BJ (cell line): ENCODE measurements at regions not wholly inside any gene's neighbourhood (a gene's known extent, or its start where the extent isn't known, plus 50 kb on each side); places are given as distances from the start of the nearest gene placed in this dataset.

Experiments used
- CTCF ChIA-PET: fragments of 350-600 bp; formaldehyde crosslinking; extraction: SDS; loops from one replicate; lab custom pipeline; 2021; ENCODE audit warnings: antibody characterized with exemption, inconsistent platforms; lab: Yijun Ruan, JAX
- POLR2A ChIA-PET: fragments of 300-600 bp; sonication (Branson Sonifier 250); formaldehyde crosslinking; extraction: SDS; loops from one replicate; lab custom pipeline; 2021; ENCODE audit warnings: antibody characterized with exemption; lab: Charles Lee
- DNase-seq: peaks from one replicate; pipeline ENCODE4 v3.0.0-alpha.2; 2011; ENCODE audit warnings: low read depth
- H3K27me3 ChIP-seq: 2 replicates; pipeline ENCODE4 v1.6.0; 2011; ENCODE audit warnings: low read length; ENCODE audit not compliant: control insufficient read depth, insufficient read depth
- H3K36me3 ChIP-seq: 2 replicates; pipeline ENCODE4 v1.5.1; 2011; ENCODE audit warnings: low read length; ENCODE audit not compliant: control insufficient read depth, insufficient read depth
- H3K4me3 ChIP-seq: 2 replicates; pipeline ENCODE4 v1.5.1; 2011; ENCODE audit warnings: low read depth, mild to moderate bottlenecking, control low read depth, low read length
- CTCF ChIP-seq: IDR thresholded peaks from 2 replicates; pipeline ENCODE4 v1.5.1; 2011; ENCODE audit warnings: low read depth, mild to moderate bottlenecking, control low read depth, inconsistent platforms, low read length, moderate library complexity; ENCODE audit not compliant: insufficient read depth

- Histone ChIP-seq H3K36me3 (no peaks in the 10 kb centered on the region), H3K27me3 (no peaks in the 10 kb centered on the region), H3K4me3 (no peak overlapping the region)
- CTCF ChIA-PET, result no interaction called here
- DNase-seq, result no peak
- TF ChIP-seq CTCF, result no peak
- POLR2A ChIA-PET, result no interaction called here
Measured at GRCh38 chr6:170134471-170135440, 156.1 kb downstream of the DLL1 start.

- Histone ChIP-seq H3K4me3 (no peak overlapping the region), H3K27me3 (no peaks in the 10 kb centered on the region), H3K36me3 (no peaks in the 10 kb centered on the region)
- no peak for DNase-seq
- TF ChIP-seq CTCF, result no peak
- POLR2A ChIA-PET, result no interaction called here
- CTCF ChIA-PET, result no interaction called here
Measured at GRCh38 chr6:170134031-170134470, 156.8 kb downstream of the DLL1 start.

- POLR2A ChIA-PET, result no interaction called here
Measured at GRCh38 chr6:170132561-170132991, 158.3 kb downstream of the DLL1 start.

GRCh38 chr6:170132011-170132521, 158.8 kb downstream of the DLL1 start:
- CTCF ChIA-PET, result no interaction called here
- no peaks in the 10 kb centered on the region for H3K36me3 ChIP-seq
- H3K4me3 ChIP-seq, result no peak overlapping the region

More at GRCh38 chr6:170132561-170132991, 158.3 kb downstream of the DLL1 start:
- Histone ChIP-seq H3K4me3 (no peak overlapping the region), H3K36me3 (no peaks in the 10 kb centered on the region), H3K27me3 (no peaks in the 10 kb centered on the region)
- no peak for DNase-seq
- CTCF ChIA-PET, result no interaction called here
- TF ChIP-seq CTCF, result no peak

More at GRCh38 chr6:170132011-170132521, 158.8 kb downstream of the DLL1 start:
- no peak for DNase-seq
- POLR2A ChIA-PET, result no interaction called here
- H3K27me3 ChIP-seq, result no peaks in the 10 kb centered on the region
- TF ChIP-seq CTCF, result no peak
